ENCODE measurements at regions not wholly inside any gene's neighbourhood (a gene's known extent, or its start where the extent isn't known, plus 50 kb on each side); places are given as distances from the start of the nearest gene placed in this dataset.

- TF ChIP-seq GATA2 (IDR thresholded peaks at IDR 0.05; ENCODE audit: low read depth, low read length), result no peak
- no peak for TF ChIP-seq GATA3 (IDR thresholded peaks at IDR 0.05; ENCODE audit: low read depth, low read length)
These were observed 773.5 kb upstream of the LRRTM1 start for GRCh38 chr2:81078102-81078501.

Measured in SH-SY5Y (cell line).